T-helper 17 cell (primary cell): ENCODE measurements at regions not wholly inside any gene's neighbourhood (a gene's known extent, or its start where the extent isn't known, plus 50 kb on each side); places are given as distances from the start of the nearest gene placed in this dataset.

Source experiments
- ATAC-seq: fragments of 150-1000 bp; cut with Tn5 transposase; 2 replicates; pipeline ENCODE4 v1.10.0; 2021; ENCODE audit warnings: mild to moderate bottlenecking, moderate library complexity
- DNase-seq, 3 donors: peaks; one replicate each; pipeline versions ENCODE4 v3.0.0 to v3.0.0-alpha.2; 2020 to 2021
- H3K9me3 ChIP-seq: one replicate; pipeline ENCODE4 v1.7.0; 2013; ENCODE audit warnings: low read length, mild to moderate bottlenecking; ENCODE audit not compliant: control insufficient read depth, poor library complexity, severe bottlenecking
- H3K27ac Mint-ChIP-seq: one replicate; pipeline ENCODE4 v1.8.0; 2022; ENCODE audit warnings: mild to moderate bottlenecking, moderate library complexity, mixed read lengths
- H3K27me3 Mint-ChIP-seq: one replicate; pipeline ENCODE4 v1.8.0; 2022; ENCODE audit warnings: mixed read lengths
- H3K36me3 Mint-ChIP-seq: one replicate; pipeline ENCODE4 v1.8.0; 2022; ENCODE audit warnings: low read depth, mixed read lengths
- H3K4me1 Mint-ChIP-seq: one replicate; pipeline ENCODE4 v1.8.0; 2022; ENCODE audit warnings: mild to moderate bottlenecking, mixed read lengths
- H3K4me3 Mint-ChIP-seq: one replicate; pipeline ENCODE4 v1.8.0; 2022; ENCODE audit warnings: mild to moderate bottlenecking, moderate library complexity, mixed read lengths

- ATAC-seq = no peak
- no peaks in the 10 kb centered on the region for H3K36me3 Mint-ChIP-seq
- H3K4me1 Mint-ChIP-seq = peaks cover 13% of the 10 kb centered on the region
- no peak overlapping the region for H3K27ac Mint-ChIP-seq
- H3K4me3 Mint-ChIP-seq = no peak overlapping the region
- no peaks in the 10 kb centered on the region for H3K9me3 ChIP-seq
- DNase-seq = no peak
- peaks cover 21% of the 10 kb centered on the region for H3K27me3 Mint-ChIP-seq
Measured at GRCh38 chr2:181812106-181812743, 79.3 kb upstream of the ITPRID2 start.

- DNase-seq = no peak
- no peak for ATAC-seq
- H3K27ac Mint-ChIP-seq = no peak overlapping the region
- peaks cover 24% of the 10 kb centered on the region for H3K27me3 Mint-ChIP-seq
- peaks cover 2% of the 10 kb centered on the region for H3K36me3 Mint-ChIP-seq
- peaks cover 15% of the 10 kb centered on the region for H3K4me1 Mint-ChIP-seq
- no peak overlapping the region for H3K4me3 Mint-ChIP-seq
- no peaks in the 10 kb centered on the region for H3K9me3 ChIP-seq
Measured at GRCh38 chr2:181814057-181814491, 77.5 kb upstream of the ITPRID2 start.

GRCh38 chr2:181817509-181817908, 74.0 kb upstream of the ITPRID2 start:
- Mint-ChIP-seq H3K4me1 (peaks cover 12% of the 10 kb centered on the region), H3K27me3 (peaks cover 36% of the 10 kb centered on the region), H3K27ac (no peak overlapping the region), H3K36me3 (peaks cover 2% of the 10 kb centered on the region), H3K4me3 (no peak overlapping the region)
- H3K9me3 ChIP-seq = no peaks in the 10 kb centered on the region
- no peak for ATAC-seq
- DNase-seq = no peak

GRCh38 chr2:181818058-181818680, 73.4 kb upstream of the ITPRID2 start:
- H3K9me3 ChIP-seq = no peaks in the 10 kb centered on the region
- DNase-seq = no peak
- Mint-ChIP-seq H3K4me1 (peaks cover 12% of the 10 kb centered on the region), H3K27ac (no peak overlapping the region), H3K4me3 (no peak overlapping the region), H3K36me3 (peaks cover 2% of the 10 kb centered on the region), H3K27me3 (peaks cover 36% of the 10 kb centered on the region)
- no peak for ATAC-seq

GRCh38 chr2:181818840-181819239, 72.7 kb upstream of the ITPRID2 start:
- Mint-ChIP-seq H3K27ac (no peak overlapping the region), H3K36me3 (peaks cover 2% of the 10 kb centered on the region), H3K27me3 (peaks cover 36% of the 10 kb centered on the region), H3K4me3 (no peak overlapping the region), H3K4me1 (peaks cover 11% of the 10 kb centered on the region)
- no peak for ATAC-seq
- H3K9me3 ChIP-seq = no peaks in the 10 kb centered on the region
- DNase-seq = no peak

- Mint-ChIP-seq H3K36me3 (peaks cover 2% of the 10 kb centered on the region), H3K4me3 (no peak overlapping the region), H3K27ac (no peak overlapping the region), H3K4me1 (peaks cover 6% of the 10 kb centered on the region), H3K27me3 (peaks cover 45% of the 10 kb centered on the region)
- ATAC-seq (no peak), DNase-seq (no peak)
- H3K9me3 ChIP-seq = no peaks in the 10 kb centered on the region
Measured at GRCh38 chr2:181821049-181821448, 70.5 kb upstream of the ITPRID2 start.

- DNase-seq (no peak), ATAC-seq (no peak)
- H3K4me3 Mint-ChIP-seq = no peak overlapping the region
- H3K4me1 Mint-ChIP-seq = peaks cover 3% of the 10 kb centered on the region
- H3K27ac Mint-ChIP-seq = no peak overlapping the region
- peaks cover 2% of the 10 kb centered on the region for H3K36me3 Mint-ChIP-seq
- peaks cover 37% of the 10 kb centered on the region for H3K27me3 Mint-ChIP-seq
- no peaks in the 10 kb centered on the region for H3K9me3 ChIP-seq
Measured at GRCh38 chr2:181822097-181822496, 69.4 kb upstream of the ITPRID2 start.

GRCh38 chr2:181823405-181823804, 68.1 kb upstream of the ITPRID2 start:
- Mint-ChIP-seq H3K4me1 (peaks cover 3% of the 10 kb centered on the region), H3K4me3 (no peak overlapping the region), H3K27me3 (peaks cover 42% of the 10 kb centered on the region), H3K36me3 (peaks cover 2% of the 10 kb centered on the region), H3K27ac (no peak overlapping the region)
- no peak for DNase-seq
- H3K9me3 ChIP-seq = no peaks in the 10 kb centered on the region
- no peak for ATAC-seq

GRCh38 chr2:181828122-181828705, 63.3 kb upstream of the ITPRID2 start:
- no peak overlapping the region for H3K4me3 Mint-ChIP-seq
- no peak overlapping the region for H3K27ac Mint-ChIP-seq
- no peaks in the 10 kb centered on the region for H3K4me1 Mint-ChIP-seq
- H3K36me3 Mint-ChIP-seq = peaks cover 3% of the 10 kb centered on the region
- H3K9me3 ChIP-seq = no peaks in the 10 kb centered on the region
- no peak for ATAC-seq
- peaks cover 48% of the 10 kb centered on the region for H3K27me3 Mint-ChIP-seq
- DNase-seq = no peak

- Mint-ChIP-seq H3K4me1 (no peaks in the 10 kb centered on the region), H3K27me3 (peaks cover 54% of the 10 kb centered on the region), H3K4me3 (no peak overlapping the region), H3K27ac (no peak overlapping the region), H3K36me3 (peaks cover 3% of the 10 kb centered on the region)
- ATAC-seq (no peak), DNase-seq (no peak)
- no peaks in the 10 kb centered on the region for H3K9me3 ChIP-seq
Measured at GRCh38 chr2:181829230-181829629, 62.3 kb upstream of the ITPRID2 start.

- H3K9me3 ChIP-seq = no peaks in the 10 kb centered on the region
- Mint-ChIP-seq H3K27me3 (peaks cover 65% of the 10 kb centered on the region), H3K4me1 (no peaks in the 10 kb centered on the region), H3K36me3 (peaks cover 5% of the 10 kb centered on the region), H3K4me3 (no peak overlapping the region), H3K27ac (no peak overlapping the region)
- no peak for ATAC-seq
- no peak for DNase-seq
Measured at GRCh38 chr2:181832015-181832414, 59.5 kb upstream of the ITPRID2 start.

- Mint-ChIP-seq H3K4me3 (no peak overlapping the region), H3K27me3 (peaks cover 51% of the 10 kb centered on the region), H3K27ac (no peak overlapping the region), H3K36me3 (peaks cover 3% of the 10 kb centered on the region), H3K4me1 (no peaks in the 10 kb centered on the region)
- DNase-seq (no peak), ATAC-seq (no peak)
- no peaks in the 10 kb centered on the region for H3K9me3 ChIP-seq
Measured at GRCh38 chr2:181836583-181836982, 54.9 kb upstream of the ITPRID2 start.

- peaks cover 3% of the 10 kb centered on the region for H3K36me3 Mint-ChIP-seq
- ATAC-seq (no peak), DNase-seq (no peak)
- no peaks in the 10 kb centered on the region for H3K9me3 ChIP-seq
- no peak overlapping the region for H3K27ac Mint-ChIP-seq
- peaks cover 47% of the 10 kb centered on the region for H3K27me3 Mint-ChIP-seq
- no peak overlapping the region for H3K4me3 Mint-ChIP-seq
- H3K4me1 Mint-ChIP-seq = no peaks in the 10 kb centered on the region
Measured at GRCh38 chr2:181837563-181837962, 54.0 kb upstream of the ITPRID2 start.

- peaks cover 42% of the 10 kb centered on the region for H3K27me3 Mint-ChIP-seq
- ATAC-seq (no peak), DNase-seq (no peak)
- H3K4me3 Mint-ChIP-seq = no peak overlapping the region
- no peak overlapping the region for H3K27ac Mint-ChIP-seq
- H3K4me1 Mint-ChIP-seq = no peaks in the 10 kb centered on the region
- peaks cover 3% of the 10 kb centered on the region for H3K36me3 Mint-ChIP-seq
- H3K9me3 ChIP-seq = no peaks in the 10 kb centered on the region
Measured at GRCh38 chr2:181839811-181840210, 51.7 kb upstream of the ITPRID2 start.
